PC-9 (cell line): ENCODE measurements at regions not wholly inside any gene's neighbourhood (a gene's known extent, or its start where the extent isn't known, plus 50 kb on each side); places are given as distances from the start of the nearest gene placed in this dataset.
"Not testable (repeated sequence)": the region's sequence is repeated elsewhere in the genome, so short reads cannot be mapped to it uniquely, and the experiment has no call there.

ENCODE experiments used
- BruUV-seq: library from RNA; stranded (reverse); fragments of 400-500 nt; replicated peaks from 2 replicates; lab custom pipeline; 2021; lab: Mats Ljungman, UMichigan
- CTCF ChIA-PET: fragments of 300-600 bp; sonication (Branson Sonifier 250); formaldehyde crosslinking; loops from one replicate; lab custom pipeline; 2022; ENCODE audit warnings: antibody characterized with exemption; lab: Charles Lee
- POLR2A ChIA-PET: fragments of 300-600 bp; sonication (Branson Sonifier 250); formaldehyde crosslinking; loops from one replicate; lab custom pipeline; 2022; ENCODE audit warnings: antibody characterized with exemption; ENCODE audit not compliant: unreplicated experiment; lab: Charles Lee
- DNase-seq, 2 experiments: peaks; one replicate each; pipeline versions ENCODE4 v3.0.0 to v3.0.0-alpha.2; 2015 to 2022; ENCODE audit warnings: mixed read lengths in 1 of 2
- H2AFZ ChIP-seq: fragments of 200-600 bp; sonication (generic); 2 replicates; pipeline ENCODE4 v1.8.1; 2017; ENCODE audit warnings: antibody characterized with exemption
- H3F3A ChIP-seq: fragments of 200-600 bp; sonication (generic); 2 replicates; pipeline ENCODE4 v1.8.1; 2017; ENCODE audit warnings: antibody characterized with exemption, mild to moderate bottlenecking, low read depth; ENCODE audit not compliant: insufficient read depth
- H3K27ac ChIP-seq: fragments of 200-600 bp; sonication (generic); 2 replicates; pipeline ENCODE4 v1.6.1; 2016; ENCODE audit warnings: mixed run types
- H3K27me3 ChIP-seq: fragments of 200-600 bp; sonication (generic); 2 replicates; pipeline ENCODE4 v1.6.1; 2016; ENCODE audit warnings: low read depth, mixed run types; ENCODE audit not compliant: insufficient read depth
- H3K36me3 ChIP-seq: fragments of 200-600 bp; sonication (generic); 2 replicates; pipeline ENCODE4 v1.6.1; 2016; ENCODE audit warnings: low read depth, mixed run types
- H3K4me1 ChIP-seq: fragments of 200-600 bp; sonication (generic); replicated peaks from 2 replicates; pipeline ENCODE4 v1.6.1; 2016; ENCODE audit warnings: mixed run types; ENCODE audit not compliant: insufficient read depth
- H3K4me2 ChIP-seq: fragments of 200-600 bp; sonication (generic); 2 replicates; pipeline ENCODE4 v1.6.1; 2017; ENCODE audit warnings: mixed run types
- H3K4me3 ChIP-seq: fragments of 200-600 bp; sonication (generic); 2 replicates; pipeline ENCODE4 v1.6.1; 2016; ENCODE audit warnings: mixed run types
- H3K79me2 ChIP-seq: fragments of 200-600 bp; sonication (generic); 2 replicates; pipeline ENCODE4 v1.6.1; 2017; ENCODE audit warnings: low read depth, mixed run types
- H3K9me2 ChIP-seq: fragments of 200-600 bp; sonication (generic); 2 replicates; pipeline ENCODE4 v1.8.1; 2017; ENCODE audit warnings: mild to moderate bottlenecking; ENCODE audit not compliant: insufficient read depth
- H3K9me3 ChIP-seq: fragments of 200-600 bp; sonication (generic); 2 replicates; pipeline ENCODE4 v1.8.1; 2016; ENCODE audit warnings: low read depth; ENCODE audit not compliant: insufficient read depth
- H4K20me1 ChIP-seq: fragments of 200-600 bp; sonication (generic); 2 replicates; pipeline ENCODE4 v1.8.1; 2017; ENCODE audit not compliant: insufficient read depth
- EZH2 ChIP-seq: fragments of 200-600 bp; sonication (generic); IDR thresholded peaks from 2 replicates; pipeline ENCODE4 v1.8.0; 2017; ENCODE audit warnings: antibody characterized with exemption, low read depth
- intact Hi-C: fragments of 100-400 bp; cut with micrococcal nuclease; formaldehyde crosslinking; loops from one replicate; pipeline ENCODE4 v1.10.0; 2022; ENCODE audit not compliant: unreplicated experiment
- TF ChIP-seq, protein P1 (sequence below): fragments of 200-600 bp; sonication (generic); conservative IDR thresholded peaks from 2 replicates; pipeline ENCODE4 v1.6.1; 2017; ENCODE audit warnings: mixed run types, antibody characterized with exemption, mild to moderate bottlenecking, moderate library complexity

DNA sequence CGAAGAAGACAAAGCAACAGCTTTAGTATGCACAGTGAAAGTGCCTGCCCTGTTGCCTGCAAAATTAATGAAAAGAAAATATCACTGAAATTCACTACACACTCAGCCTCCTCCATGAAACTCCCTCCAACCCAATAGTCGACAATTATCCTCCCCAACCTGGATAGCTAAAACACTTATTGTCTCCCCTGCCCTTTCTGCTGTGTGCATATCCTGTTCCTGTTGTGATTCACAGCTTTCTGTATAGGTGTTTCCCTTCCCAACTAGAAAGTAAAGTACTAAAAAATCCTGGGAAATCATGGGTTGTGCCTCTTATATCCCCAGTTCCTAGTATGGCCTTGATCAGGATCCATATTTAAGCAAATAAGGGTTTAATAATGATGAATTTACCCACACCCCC is 412.1 kb downstream of the LTN1 start:
- Histone ChIP-seq H2AFZ (no peak overlapping the region), H3K4me3 (no peak overlapping the region), H3K27me3 (no peaks in the 10 kb centered on the region), H3K4me2 (no peak overlapping the region), H3K9me2 (no peaks in the 10 kb centered on the region), H3K27ac (no peak overlapping the region), H4K20me1 (no peaks in the 10 kb centered on the region), H3K9me3 (no peaks in the 10 kb centered on the region), H3F3A (no peaks in the 10 kb centered on the region), H3K79me2 (no peaks in the 10 kb centered on the region), H3K4me1 (no peaks in the 10 kb centered on the region), H3K36me3 (no peaks in the 10 kb centered on the region)
- no TSS peak for BruUV-seq
- no peak for TF ChIP-seq EZH2
- TF ChIP-seq, protein P1, sequence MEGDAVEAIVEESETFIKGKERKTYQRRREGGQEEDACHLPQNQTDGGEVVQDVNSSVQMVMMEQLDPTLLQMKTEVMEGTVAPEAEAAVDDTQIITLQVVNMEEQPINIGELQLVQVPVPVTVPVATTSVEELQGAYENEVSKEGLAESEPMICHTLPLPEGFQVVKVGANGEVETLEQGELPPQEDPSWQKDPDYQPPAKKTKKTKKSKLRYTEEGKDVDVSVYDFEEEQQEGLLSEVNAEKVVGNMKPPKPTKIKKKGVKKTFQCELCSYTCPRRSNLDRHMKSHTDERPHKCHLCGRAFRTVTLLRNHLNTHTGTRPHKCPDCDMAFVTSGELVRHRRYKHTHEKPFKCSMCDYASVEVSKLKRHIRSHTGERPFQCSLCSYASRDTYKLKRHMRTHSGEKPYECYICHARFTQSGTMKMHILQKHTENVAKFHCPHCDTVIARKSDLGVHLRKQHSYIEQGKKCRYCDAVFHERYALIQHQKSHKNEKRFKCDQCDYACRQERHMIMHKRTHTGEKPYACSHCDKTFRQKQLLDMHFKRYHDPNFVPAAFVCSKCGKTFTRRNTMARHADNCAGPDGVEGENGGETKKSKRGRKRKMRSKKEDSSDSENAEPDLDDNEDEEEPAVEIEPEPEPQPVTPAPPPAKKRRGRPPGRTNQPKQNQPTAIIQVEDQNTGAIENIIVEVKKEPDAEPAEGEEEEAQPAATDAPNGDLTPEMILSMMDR: no peak
- intact Hi-C loops: no loop called here
- CTCF ChIA-PET: no interaction called here
- POLR2A ChIA-PET: no interaction called here
- no peak for DNase-seq

DNA sequence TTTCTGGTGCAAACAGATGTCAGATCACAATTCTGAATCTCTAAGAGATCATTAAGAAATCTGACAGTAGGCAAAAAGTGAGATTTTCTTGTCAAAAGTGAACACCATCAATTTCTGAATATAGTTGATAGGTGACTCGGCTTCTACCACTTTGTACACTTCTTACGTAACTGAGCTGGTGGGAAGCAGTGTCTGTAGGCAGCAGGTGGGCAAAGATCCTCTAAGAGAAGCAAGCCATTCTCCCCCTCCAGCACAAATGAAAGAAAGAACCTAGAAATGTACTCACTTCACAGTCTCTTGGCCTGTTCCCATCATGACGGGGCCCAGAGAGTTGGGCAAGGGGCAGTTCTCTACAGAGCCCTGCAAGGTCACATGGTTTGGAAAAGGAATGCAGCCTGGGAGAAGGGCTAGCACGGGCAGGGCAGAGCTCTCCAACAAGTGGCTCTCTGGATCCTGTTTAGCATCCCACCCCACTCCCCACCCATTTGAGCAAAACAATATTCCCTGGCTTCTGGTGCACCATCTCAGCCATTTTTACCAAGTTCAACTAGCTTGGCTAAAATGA is 412.6 kb downstream of the LTN1 start:
- H3K9me2 ChIP-seq: no peaks in the 10 kb centered on the region
- intact Hi-C loops: no loop called here
- no peak overlapping the region for H3K4me2 ChIP-seq
- ChIA-PET CTCF (no interaction called here), POLR2A (no interaction called here)
- TF ChIP-seq, protein P1: no peak
- TF ChIP-seq EZH2: no peak
- H4K20me1 ChIP-seq: no peaks in the 10 kb centered on the region
- H3K27ac ChIP-seq: no peak overlapping the region
- no peak for DNase-seq
- no peaks in the 10 kb centered on the region for H3K9me3 ChIP-seq
- H3F3A ChIP-seq: no peaks in the 10 kb centered on the region
- H3K79me2 ChIP-seq: no peaks in the 10 kb centered on the region
- H3K4me1 ChIP-seq: no peaks in the 10 kb centered on the region
- H3K36me3 ChIP-seq: no peaks in the 10 kb centered on the region
- H2AFZ ChIP-seq: no peak overlapping the region
- H3K4me3 ChIP-seq: no peak overlapping the region
- no TSS peak for BruUV-seq
- H3K27me3 ChIP-seq: no peaks in the 10 kb centered on the region

DNA sequence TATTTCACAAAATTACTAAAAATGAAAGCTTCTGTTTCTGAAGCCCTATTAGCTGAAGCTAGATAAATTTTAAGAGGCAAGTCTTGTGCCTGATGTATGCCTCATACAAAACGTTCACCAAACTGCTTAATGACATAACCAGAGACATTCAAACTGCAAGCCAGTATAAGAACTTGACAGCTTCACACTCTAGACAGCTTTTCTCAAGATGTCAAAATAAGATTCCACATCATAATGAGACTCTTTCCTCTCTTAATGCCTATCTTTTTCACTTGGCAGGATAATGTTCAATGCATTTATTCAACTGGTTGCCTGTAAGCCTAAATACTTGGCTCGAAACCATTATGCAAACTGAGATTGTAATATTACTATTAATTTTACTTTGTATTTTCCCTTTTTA is 424.0 kb downstream of the LTN1 start:
- Histone ChIP-seq H3K4me2 (no peak overlapping the region), H3K79me2 (no peaks in the 10 kb centered on the region), H3K27me3 (no peaks in the 10 kb centered on the region), H3K27ac (no peak overlapping the region), H3K4me3 (no peak overlapping the region), H3K4me1 (no peaks in the 10 kb centered on the region), H2AFZ (no peak overlapping the region), H3K9me2 (no peaks in the 10 kb centered on the region), H3K36me3 (no peaks in the 10 kb centered on the region), H4K20me1 (no peaks in the 10 kb centered on the region), H3F3A (no peaks in the 10 kb centered on the region), H3K9me3 (no peaks in the 10 kb centered on the region; the same call in 1 of the 2 replicates)
- no TSS peak for BruUV-seq
- TF ChIP-seq, protein P1: no peak
- TF ChIP-seq EZH2: no peak
- CTCF ChIA-PET: no interaction called here
- POLR2A ChIA-PET: no interaction called here
- DNase-seq: no peak
- intact Hi-C loops: no loop called here

GRCh38 chr21:28563933-28564332 is 428.7 kb downstream of the LTN1 start:
- H3K4me2 ChIP-seq, H2AFZ ChIP-seq, H3K4me3 ChIP-seq, H3K27ac ChIP-seq, CTCF ChIA-PET, H3K9me3 ChIP-seq, H3K79me2 ChIP-seq, DNase-seq, intact Hi-C loops, H3K9me2 ChIP-seq, H3K4me1 ChIP-seq, H3K27me3 ChIP-seq, POLR2A ChIA-PET, BruUV-seq, H3K36me3 ChIP-seq, H4K20me1 ChIP-seq, H3F3A ChIP-seq: not testable (repeated sequence)
